ENCODE measurements at regions not wholly inside any gene's neighbourhood (a gene's known extent, or its start where the extent isn't known, plus 50 kb on each side); places are given as distances from the start of the nearest gene placed in this dataset.

- CTCF ChIA-PET: interaction anchor here (1.6 kb wide), 1 partner anchor 474 kb away, joined by 5 read pairs; no protein-coding TSS in a partner anchor
- H3K4me1 Mint-ChIP-seq: peaks cover 23% of the 10 kb centered on the region
- peak; percentile 100 for ATAC-seq
- no peak overlapping the region for H3K4me3 Mint-ChIP-seq
- H3K27me3 Mint-ChIP-seq (ENCODE audit: low read depth): no peaks in the 10 kb centered on the region
- no peaks in the 10 kb centered on the region for H3K9me3 Mint-ChIP-seq
- POLR2A ChIA-PET: no interaction called here
- H3K27ac Mint-ChIP-seq: no peak overlapping the region
- no peak for TF ChIP-seq ESRRA (CRISPR knock-in tag; IDR thresholded peaks at IDR 0.05; ENCODE audit: borderline replicate concordance)
- TF ChIP-seq, protein P1, sequence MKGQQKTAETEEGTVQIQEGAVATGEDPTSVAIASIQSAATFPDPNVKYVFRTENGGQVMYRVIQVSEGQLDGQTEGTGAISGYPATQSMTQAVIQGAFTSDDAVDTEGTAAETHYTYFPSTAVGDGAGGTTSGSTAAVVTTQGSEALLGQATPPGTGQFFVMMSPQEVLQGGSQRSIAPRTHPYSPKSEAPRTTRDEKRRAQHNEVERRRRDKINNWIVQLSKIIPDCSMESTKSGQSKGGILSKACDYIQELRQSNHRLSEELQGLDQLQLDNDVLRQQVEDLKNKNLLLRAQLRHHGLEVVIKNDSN (CRISPR knock-in tag; IDR thresholded peaks at IDR 0.05): peak; percentile 56; the same call in 1 of the 2 replicates
- no peak for TF ChIP-seq ZBTB43 (CRISPR knock-in tag; IDR thresholded peaks at IDR 0.05)
- TF ChIP-seq PREB (CRISPR knock-in tag; IDR thresholded peaks at IDR 0.05; ENCODE audit: borderline replicate concordance): no peak
- no peak for TF ChIP-seq IRF1 (CRISPR knock-in tag; IDR thresholded peaks at IDR 0.05)
- TF ChIP-seq ATF6 (CRISPR knock-in tag; IDR thresholded peaks at IDR 0.05): no peak
- TF ChIP-seq KAT7 (CRISPR knock-in tag; IDR thresholded peaks at IDR 0.05; ENCODE audit: borderline replicate concordance): no peak
- TF ChIP-seq, protein P2, sequence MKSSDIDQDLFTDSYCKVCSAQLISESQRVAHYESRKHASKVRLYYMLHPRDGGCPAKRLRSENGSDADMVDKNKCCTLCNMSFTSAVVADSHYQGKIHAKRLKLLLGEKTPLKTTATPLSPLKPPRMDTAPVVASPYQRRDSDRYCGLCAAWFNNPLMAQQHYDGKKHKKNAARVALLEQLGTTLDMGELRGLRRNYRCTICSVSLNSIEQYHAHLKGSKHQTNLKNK (CRISPR knock-in tag; IDR thresholded peaks at IDR 0.05): no peak
- TF ChIP-seq SMAD4 (CRISPR knock-in tag; IDR thresholded peaks at IDR 0.05): no peak
- TF ChIP-seq HMGXB4 (CRISPR knock-in tag; IDR thresholded peaks at IDR 0.05): no peak
- TF ChIP-seq, protein P3, sequence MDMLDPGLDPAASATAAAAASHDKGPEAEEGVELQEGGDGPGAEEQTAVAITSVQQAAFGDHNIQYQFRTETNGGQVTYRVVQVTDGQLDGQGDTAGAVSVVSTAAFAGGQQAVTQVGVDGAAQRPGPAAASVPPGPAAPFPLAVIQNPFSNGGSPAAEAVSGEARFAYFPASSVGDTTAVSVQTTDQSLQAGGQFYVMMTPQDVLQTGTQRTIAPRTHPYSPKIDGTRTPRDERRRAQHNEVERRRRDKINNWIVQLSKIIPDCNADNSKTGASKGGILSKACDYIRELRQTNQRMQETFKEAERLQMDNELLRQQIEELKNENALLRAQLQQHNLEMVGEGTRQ (CRISPR knock-in tag; IDR thresholded peaks at IDR 0.05): peak; percentile 77
- TF ChIP-seq, protein P4, sequence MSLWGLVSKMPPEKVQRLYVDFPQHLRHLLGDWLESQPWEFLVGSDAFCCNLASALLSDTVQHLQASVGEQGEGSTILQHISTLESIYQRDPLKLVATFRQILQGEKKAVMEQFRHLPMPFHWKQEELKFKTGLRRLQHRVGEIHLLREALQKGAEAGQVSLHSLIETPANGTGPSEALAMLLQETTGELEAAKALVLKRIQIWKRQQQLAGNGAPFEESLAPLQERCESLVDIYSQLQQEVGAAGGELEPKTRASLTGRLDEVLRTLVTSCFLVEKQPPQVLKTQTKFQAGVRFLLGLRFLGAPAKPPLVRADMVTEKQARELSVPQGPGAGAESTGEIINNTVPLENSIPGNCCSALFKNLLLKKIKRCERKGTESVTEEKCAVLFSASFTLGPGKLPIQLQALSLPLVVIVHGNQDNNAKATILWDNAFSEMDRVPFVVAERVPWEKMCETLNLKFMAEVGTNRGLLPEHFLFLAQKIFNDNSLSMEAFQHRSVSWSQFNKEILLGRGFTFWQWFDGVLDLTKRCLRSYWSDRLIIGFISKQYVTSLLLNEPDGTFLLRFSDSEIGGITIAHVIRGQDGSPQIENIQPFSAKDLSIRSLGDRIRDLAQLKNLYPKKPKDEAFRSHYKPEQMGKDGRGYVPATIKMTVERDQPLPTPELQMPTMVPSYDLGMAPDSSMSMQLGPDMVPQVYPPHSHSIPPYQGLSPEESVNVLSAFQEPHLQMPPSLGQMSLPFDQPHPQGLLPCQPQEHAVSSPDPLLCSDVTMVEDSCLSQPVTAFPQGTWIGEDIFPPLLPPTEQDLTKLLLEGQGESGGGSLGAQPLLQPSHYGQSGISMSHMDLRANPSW (CRISPR knock-in tag; conservative IDR thresholded peaks at IDR 0.05; ENCODE audit: low read depth): no peak
- no peak for TF ChIP-seq E2F1 (CRISPR knock-in tag; IDR thresholded peaks at IDR 0.05)
- TF ChIP-seq, protein P5, sequence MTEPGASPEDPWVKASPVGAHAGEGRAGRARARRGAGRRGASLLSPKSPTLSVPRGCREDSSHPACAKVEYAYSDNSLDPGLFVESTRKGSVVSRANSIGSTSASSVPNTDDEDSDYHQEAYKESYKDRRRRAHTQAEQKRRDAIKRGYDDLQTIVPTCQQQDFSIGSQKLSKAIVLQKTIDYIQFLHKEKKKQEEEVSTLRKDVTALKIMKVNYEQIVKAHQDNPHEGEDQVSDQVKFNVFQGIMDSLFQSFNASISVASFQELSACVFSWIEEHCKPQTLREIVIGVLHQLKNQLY (CRISPR knock-in tag; IDR thresholded peaks at IDR 0.05): no peak
- TF ChIP-seq ZNF671 (CRISPR knock-in tag; IDR thresholded peaks at IDR 0.05): no peak
- TF ChIP-seq HMGA2 (CRISPR knock-in tag; IDR thresholded peaks at IDR 0.05): no peak
- TF ChIP-seq NR2C2 (CRISPR knock-in tag; IDR thresholded peaks at IDR 0.05): no peak
- no peak for TF ChIP-seq ZNF121 (CRISPR knock-in tag; IDR thresholded peaks at IDR 0.05)
- H3K36me3 Mint-ChIP-seq: no peaks in the 10 kb centered on the region
- DNase-seq (ENCODE audit: low spot score): peak; percentile 25
Observed at GRCh38 chr2:198788676-198789075, 669.1 kb downstream of the SATB2 start.

Data from WTC11 (cell line).